Esophagus mucosa (tissue), 1 donor: ENCODE measurements at regions not wholly inside any gene's neighbourhood (a gene's known extent, or its start where the extent isn't known, plus 50 kb on each side); places are given as distances from the start of the nearest gene placed in this dataset.
"Not testable (repeated sequence)": the region's sequence is repeated elsewhere in the genome, so short reads cannot be mapped to it uniquely, and the experiment has no call there.

Experiments used
- ATAC-seq: fragments of 200-7000 bp; cut with Tn5 transposase; one replicate; pipeline ENCODE4 v1.9.1; 2020
- donor health status: DM: yes; HTN: yes; CAD: no.

GRCh38 chr1:157249326-157249725, 111.1 kb upstream of the ETV3 start:
- no peak for ATAC-seq

GRCh38 chr1:157247764-157248049, 109.5 kb upstream of the ETV3 start:
- ATAC-seq = not testable (repeated sequence)

- no peak for ATAC-seq
Observed at GRCh38 chr1:157247005-157247763, 109.0 kb upstream of the ETV3 start.

- ATAC-seq = no peak
Observed at GRCh38 chr1:157245823-157246222, 107.6 kb upstream of the ETV3 start.

GRCh38 chr1:157241185-157241538, 103.0 kb upstream of the ETV3 start:
- ATAC-seq = no peak

- no peak for ATAC-seq
Observed at GRCh38 chr1:157240495-157241184, 102.4 kb upstream of the ETV3 start.

GRCh38 chr1:157239936-157240335, 101.7 kb upstream of the ETV3 start:
- no peak for ATAC-seq

GRCh38 chr1:157238585-157238984, 100.4 kb upstream of the ETV3 start:
- ATAC-seq = no peak

- ATAC-seq = no peak
Observed at GRCh38 chr1:157237981-157238380, 99.8 kb upstream of the ETV3 start.

GRCh38 chr1:157237522-157237921, 99.3 kb upstream of the ETV3 start:
- no peak for ATAC-seq

- no peak for ATAC-seq
Observed at GRCh38 chr1:157236072-157236471, 97.9 kb upstream of the ETV3 start.

GRCh38 chr1:157235307-157235706, 97.1 kb upstream of the ETV3 start:
- no peak for ATAC-seq

GRCh38 chr1:157234705-157235273, 96.6 kb upstream of the ETV3 start:
- no peak for ATAC-seq

- ATAC-seq = no peak
Observed at GRCh38 chr1:157233131-157233530, 94.9 kb upstream of the ETV3 start.

- no peak for ATAC-seq
Observed at GRCh38 chr1:157231846-157232525, 93.8 kb upstream of the ETV3 start.

- no peak for ATAC-seq
Observed at GRCh38 chr1:157230500-157230899, 92.3 kb upstream of the ETV3 start.

- no peak for ATAC-seq
Observed at GRCh38 chr1:157227700-157228099, 89.5 kb upstream of the ETV3 start.

GRCh38 chr1:157226739-157227138, 88.5 kb upstream of the ETV3 start:
- ATAC-seq = no peak

- ATAC-seq = no peak
Observed at GRCh38 chr1:157219600-157219999, 81.4 kb upstream of the ETV3 start.

- no peak for ATAC-seq
Observed at GRCh38 chr1:157219182-157219581, 81.0 kb upstream of the ETV3 start.

GRCh38 chr1:157218671-157219070, 80.5 kb upstream of the ETV3 start:
- ATAC-seq = no peak

GRCh38 chr1:157217486-157217885, 79.3 kb upstream of the ETV3 start:
- no peak for ATAC-seq

- ATAC-seq = no peak
Observed at GRCh38 chr1:157213836-157214235, 75.6 kb upstream of the ETV3 start.

GRCh38 chr1:157209514-157209913, 71.3 kb upstream of the ETV3 start:
- ATAC-seq = no peak
